ENCODE measurements at regions not wholly inside any gene's neighbourhood (a gene's known extent, or its start where the extent isn't known, plus 50 kb on each side); places are given as distances from the start of the nearest gene placed in this dataset.

DNA sequence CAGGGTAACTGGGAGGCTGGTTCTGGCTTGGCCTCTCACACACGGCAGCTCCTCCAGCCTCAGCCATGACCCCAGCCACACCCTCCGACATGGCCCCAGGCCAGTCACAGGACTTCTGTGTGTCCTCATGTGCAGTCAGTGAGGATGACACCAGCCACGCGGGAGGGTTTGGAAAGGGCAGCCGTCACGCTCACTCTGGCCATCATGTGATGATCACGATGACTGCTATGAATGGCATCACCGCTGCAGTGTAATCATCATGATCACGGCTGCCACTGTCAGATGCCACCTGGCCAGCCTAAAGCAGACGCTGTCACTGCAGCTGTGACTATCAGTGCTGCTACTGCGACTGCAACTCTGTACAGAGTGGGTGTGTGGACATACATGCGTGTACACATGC is 640.9 kb downstream of the BRD1 start:
- TF ChIP-seq, protein P1, sequence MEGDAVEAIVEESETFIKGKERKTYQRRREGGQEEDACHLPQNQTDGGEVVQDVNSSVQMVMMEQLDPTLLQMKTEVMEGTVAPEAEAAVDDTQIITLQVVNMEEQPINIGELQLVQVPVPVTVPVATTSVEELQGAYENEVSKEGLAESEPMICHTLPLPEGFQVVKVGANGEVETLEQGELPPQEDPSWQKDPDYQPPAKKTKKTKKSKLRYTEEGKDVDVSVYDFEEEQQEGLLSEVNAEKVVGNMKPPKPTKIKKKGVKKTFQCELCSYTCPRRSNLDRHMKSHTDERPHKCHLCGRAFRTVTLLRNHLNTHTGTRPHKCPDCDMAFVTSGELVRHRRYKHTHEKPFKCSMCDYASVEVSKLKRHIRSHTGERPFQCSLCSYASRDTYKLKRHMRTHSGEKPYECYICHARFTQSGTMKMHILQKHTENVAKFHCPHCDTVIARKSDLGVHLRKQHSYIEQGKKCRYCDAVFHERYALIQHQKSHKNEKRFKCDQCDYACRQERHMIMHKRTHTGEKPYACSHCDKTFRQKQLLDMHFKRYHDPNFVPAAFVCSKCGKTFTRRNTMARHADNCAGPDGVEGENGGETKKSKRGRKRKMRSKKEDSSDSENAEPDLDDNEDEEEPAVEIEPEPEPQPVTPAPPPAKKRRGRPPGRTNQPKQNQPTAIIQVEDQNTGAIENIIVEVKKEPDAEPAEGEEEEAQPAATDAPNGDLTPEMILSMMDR (IDR thresholded peaks at IDR 0.05 in 2 of 3, conservative IDR thresholded peaks at IDR 0.05 in 1 of 3; ENCODE audit: borderline replicate concordance in 1 of 3, insufficient read depth in 1 of 3, low read depth in 2 of 3, low read length in 2 of 3) = no peak
- TF ChIP-seq POLR2A (IDR thresholded peaks at IDR 0.05; ENCODE audit: borderline replicate concordance, extremely low read depth, insufficient read depth, insufficient read length) (no peak), YY1 (IDR thresholded peaks at IDR 0.05; ENCODE audit: extremely low read depth, insufficient replicate concordance, low read depth, low read length) (no peak)
